HepG2 (cell line): ENCODE measurements at regions not wholly inside any gene's neighbourhood (a gene's known extent, or its start where the extent isn't known, plus 50 kb on each side); places are given as distances from the start of the nearest gene placed in this dataset.
A peak's percentile ranks its signal among the peaks of the same experiment; 100 is the strongest.

ENCODE experiments used
- NFIC ChIP-seq: IDR thresholded peaks from 2 replicates; pipeline ENCODE4 v1.6.1; 2012; ENCODE audit warnings: mild to moderate bottlenecking, low read length, inconsistent platforms
- RAD51 ChIP-seq: fragments of 450-650 bp; IDR thresholded peaks from 2 replicates; pipeline ENCODE4 v1.6.1; 2016; ENCODE audit warnings: borderline replicate concordance
- ZKSCAN5 ChIP-seq: sonication (generic); formaldehyde crosslinking; IDR thresholded peaks from 2 replicates; pipeline ENCODE4 v1.5.1; 2020; ENCODE audit warnings: mild to moderate bottlenecking, missing genetic modification reagents
- ZMYM2 ChIP-seq: sonication (generic); formaldehyde crosslinking; IDR thresholded peaks from 2 replicates; pipeline ENCODE4 v1.8.0; 2022; ENCODE audit warnings: mild to moderate bottlenecking, missing genetic modification reagents
- ZNF12 ChIP-seq: sonication (generic); formaldehyde crosslinking; IDR thresholded peaks from 2 replicates; pipeline ENCODE4 v1.5.0; 2020; ENCODE audit warnings: missing genetic modification reagents
- ZNF224 ChIP-seq: sonication (generic); formaldehyde crosslinking; IDR thresholded peaks from 2 replicates; pipeline ENCODE4 v1.5.0; 2020; ENCODE audit warnings: mild to moderate bottlenecking, missing genetic modification reagents
- ZNF256 ChIP-seq: sonication (generic); formaldehyde crosslinking; conservative IDR thresholded peaks from 2 replicates; pipeline ENCODE4 v1.4.0; 2020; ENCODE audit warnings: missing genetic modification reagents
- ZNF33A ChIP-seq: sonication (generic); formaldehyde crosslinking; IDR thresholded peaks from 2 replicates; pipeline ENCODE4 v1.5.1; 2020; ENCODE audit warnings: missing genetic modification reagents, mild to moderate bottlenecking, moderate library complexity, borderline replicate concordance
- TF ChIP-seq, protein P1 (sequence below): sonication (generic); formaldehyde crosslinking; IDR thresholded peaks from 2 replicates; pipeline ENCODE4 v1.9.0; 2021; ENCODE audit warnings: mild to moderate bottlenecking, missing genetic modification reagents
- TF ChIP-seq, protein P2 (sequence below): sonication (generic); formaldehyde crosslinking; IDR thresholded peaks from 2 replicates; pipeline ENCODE4 v1.5.0; 2020; ENCODE audit warnings: mild to moderate bottlenecking, missing genetic modification reagents, moderate library complexity
- TF ChIP-seq, protein P3 (sequence below): IDR thresholded peaks from 2 replicates; pipeline ENCODE4 v1.6.1; 2016; ENCODE audit warnings: low read depth
- TF ChIP-seq, protein P4 (sequence below): sonication (generic); formaldehyde crosslinking; IDR thresholded peaks from 2 replicates; pipeline ENCODE4; 2020; ENCODE audit warnings: missing genetic modification reagents, mild to moderate bottlenecking, borderline replicate concordance
- TF ChIP-seq, protein P5 (sequence below): sonication (generic); formaldehyde crosslinking; IDR thresholded peaks from 2 replicates; pipeline ENCODE4 v1.4.0; 2020; ENCODE audit warnings: mild to moderate bottlenecking, low read depth, missing genetic modification reagents

DNA sequence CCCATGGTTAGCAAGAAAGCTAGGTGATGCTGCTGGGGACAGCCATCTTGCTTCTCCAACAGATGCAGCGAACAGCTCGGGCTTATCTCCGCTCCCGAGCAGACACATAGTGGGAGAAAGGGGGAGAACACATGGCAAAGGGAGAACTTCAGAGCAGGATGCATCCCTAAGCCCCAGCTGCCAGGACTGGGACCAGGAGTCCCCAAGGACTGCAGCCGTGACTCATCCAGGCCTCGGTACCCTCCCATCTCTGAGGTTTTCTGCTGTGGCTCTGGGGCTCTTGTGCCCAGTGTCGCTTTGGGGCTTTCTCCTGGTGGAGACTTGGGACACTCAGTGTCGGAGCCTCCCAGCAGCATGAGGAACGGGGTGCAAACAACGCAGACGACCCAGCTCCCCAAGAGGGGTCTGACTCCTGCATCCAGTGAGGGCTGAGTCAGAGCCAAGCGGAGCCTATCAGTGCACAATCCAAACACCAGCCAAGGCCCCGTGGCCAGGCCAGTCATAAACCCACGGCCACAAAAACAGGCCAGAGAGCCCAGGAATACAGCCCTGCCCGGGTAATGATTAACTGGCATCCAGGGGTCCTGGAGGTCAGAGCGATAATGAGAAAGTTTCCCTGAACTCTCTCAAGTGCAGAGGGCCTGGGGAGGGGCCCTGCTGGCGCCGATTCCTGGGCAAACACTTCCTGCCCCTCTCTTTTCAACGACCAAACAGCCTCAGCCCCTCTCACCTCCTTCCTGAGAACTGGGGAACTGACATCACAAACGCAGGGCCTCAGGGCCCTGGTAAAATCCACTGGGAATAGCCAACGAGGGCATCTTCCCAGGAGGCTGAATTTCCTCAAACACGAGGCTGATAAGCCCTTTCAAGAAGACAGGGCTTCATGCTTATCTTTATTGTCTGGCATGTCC lies 202.9 kb downstream of the USP12 start (continued):
- TF ChIP-seq, protein P1, sequence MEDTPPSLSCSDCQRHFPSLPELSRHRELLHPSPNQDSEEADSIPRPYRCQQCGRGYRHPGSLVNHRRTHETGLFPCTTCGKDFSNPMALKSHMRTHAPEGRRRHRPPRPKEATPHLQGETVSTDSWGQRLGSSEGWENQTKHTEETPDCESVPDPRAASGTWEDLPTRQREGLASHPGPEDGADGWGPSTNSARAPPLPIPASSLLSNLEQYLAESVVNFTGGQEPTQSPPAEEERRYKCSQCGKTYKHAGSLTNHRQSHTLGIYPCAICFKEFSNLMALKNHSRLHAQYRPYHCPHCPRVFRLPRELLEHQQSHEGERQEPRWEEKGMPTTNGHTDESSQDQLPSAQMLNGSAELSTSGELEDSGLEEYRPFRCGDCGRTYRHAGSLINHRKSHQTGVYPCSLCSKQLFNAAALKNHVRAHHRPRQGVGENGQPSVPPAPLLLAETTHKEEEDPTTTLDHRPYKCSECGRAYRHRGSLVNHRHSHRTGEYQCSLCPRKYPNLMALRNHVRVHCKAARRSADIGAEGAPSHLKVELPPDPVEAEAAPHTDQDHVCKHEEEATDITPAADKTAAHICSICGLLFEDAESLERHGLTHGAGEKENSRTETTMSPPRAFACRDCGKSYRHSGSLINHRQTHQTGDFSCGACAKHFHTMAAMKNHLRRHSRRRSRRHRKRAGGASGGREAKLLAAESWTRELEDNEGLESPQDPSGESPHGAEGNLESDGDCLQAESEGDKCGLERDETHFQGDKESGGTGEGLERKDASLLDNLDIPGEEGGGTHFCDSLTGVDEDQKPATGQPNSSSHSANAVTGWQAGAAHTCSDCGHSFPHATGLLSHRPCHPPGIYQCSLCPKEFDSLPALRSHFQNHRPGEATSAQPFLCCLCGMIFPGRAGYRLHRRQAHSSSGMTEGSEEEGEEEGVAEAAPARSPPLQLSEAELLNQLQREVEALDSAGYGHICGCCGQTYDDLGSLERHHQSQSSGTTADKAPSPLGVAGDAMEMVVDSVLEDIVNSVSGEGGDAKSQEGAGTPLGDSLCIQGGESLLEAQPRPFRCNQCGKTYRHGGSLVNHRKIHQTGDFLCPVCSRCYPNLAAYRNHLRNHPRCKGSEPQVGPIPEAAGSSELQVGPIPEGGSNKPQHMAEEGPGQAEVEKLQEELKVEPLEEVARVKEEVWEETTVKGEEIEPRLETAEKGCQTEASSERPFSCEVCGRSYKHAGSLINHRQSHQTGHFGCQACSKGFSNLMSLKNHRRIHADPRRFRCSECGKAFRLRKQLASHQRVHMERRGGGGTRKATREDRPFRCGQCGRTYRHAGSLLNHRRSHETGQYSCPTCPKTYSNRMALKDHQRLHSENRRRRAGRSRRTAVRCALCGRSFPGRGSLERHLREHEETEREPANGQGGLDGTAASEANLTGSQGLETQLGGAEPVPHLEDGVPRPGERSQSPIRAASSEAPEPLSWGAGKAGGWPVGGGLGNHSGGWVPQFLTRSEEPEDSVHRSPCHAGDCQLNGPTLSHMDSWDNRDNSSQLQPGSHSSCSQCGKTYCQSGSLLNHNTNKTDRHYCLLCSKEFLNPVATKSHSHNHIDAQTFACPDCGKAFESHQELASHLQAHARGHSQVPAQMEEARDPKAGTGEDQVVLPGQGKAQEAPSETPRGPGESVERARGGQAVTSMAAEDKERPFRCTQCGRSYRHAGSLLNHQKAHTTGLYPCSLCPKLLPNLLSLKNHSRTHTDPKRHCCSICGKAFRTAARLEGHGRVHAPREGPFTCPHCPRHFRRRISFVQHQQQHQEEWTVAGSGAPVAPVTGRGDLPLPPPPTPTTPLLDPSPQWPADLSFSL (CRISPR knock-in tag), result peak; percentile 29; the same call in 1 of the 2 replicates
- TF ChIP-seq ZNF33A (CRISPR knock-in tag) (peak; percentile 37; the same call in 1 of the 2 replicates), ZMYM2 (peak; percentile 45; the same call in 1 of the 2 replicates), RAD51 (no peak), ZNF224 (CRISPR knock-in tag) (peak; percentile 84; the same call in 1 of the 2 replicates), ZNF256 (no peak), ZKSCAN5 (CRISPR knock-in tag) (peak; percentile 85), NFIC (no peak), ZNF12 (CRISPR knock-in tag) (no peak)
- TF ChIP-seq, protein P2, sequence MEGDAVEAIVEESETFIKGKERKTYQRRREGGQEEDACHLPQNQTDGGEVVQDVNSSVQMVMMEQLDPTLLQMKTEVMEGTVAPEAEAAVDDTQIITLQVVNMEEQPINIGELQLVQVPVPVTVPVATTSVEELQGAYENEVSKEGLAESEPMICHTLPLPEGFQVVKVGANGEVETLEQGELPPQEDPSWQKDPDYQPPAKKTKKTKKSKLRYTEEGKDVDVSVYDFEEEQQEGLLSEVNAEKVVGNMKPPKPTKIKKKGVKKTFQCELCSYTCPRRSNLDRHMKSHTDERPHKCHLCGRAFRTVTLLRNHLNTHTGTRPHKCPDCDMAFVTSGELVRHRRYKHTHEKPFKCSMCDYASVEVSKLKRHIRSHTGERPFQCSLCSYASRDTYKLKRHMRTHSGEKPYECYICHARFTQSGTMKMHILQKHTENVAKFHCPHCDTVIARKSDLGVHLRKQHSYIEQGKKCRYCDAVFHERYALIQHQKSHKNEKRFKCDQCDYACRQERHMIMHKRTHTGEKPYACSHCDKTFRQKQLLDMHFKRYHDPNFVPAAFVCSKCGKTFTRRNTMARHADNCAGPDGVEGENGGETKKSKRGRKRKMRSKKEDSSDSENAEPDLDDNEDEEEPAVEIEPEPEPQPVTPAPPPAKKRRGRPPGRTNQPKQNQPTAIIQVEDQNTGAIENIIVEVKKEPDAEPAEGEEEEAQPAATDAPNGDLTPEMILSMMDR (CRISPR knock-in tag), result no peak
- TF ChIP-seq, protein P3, sequence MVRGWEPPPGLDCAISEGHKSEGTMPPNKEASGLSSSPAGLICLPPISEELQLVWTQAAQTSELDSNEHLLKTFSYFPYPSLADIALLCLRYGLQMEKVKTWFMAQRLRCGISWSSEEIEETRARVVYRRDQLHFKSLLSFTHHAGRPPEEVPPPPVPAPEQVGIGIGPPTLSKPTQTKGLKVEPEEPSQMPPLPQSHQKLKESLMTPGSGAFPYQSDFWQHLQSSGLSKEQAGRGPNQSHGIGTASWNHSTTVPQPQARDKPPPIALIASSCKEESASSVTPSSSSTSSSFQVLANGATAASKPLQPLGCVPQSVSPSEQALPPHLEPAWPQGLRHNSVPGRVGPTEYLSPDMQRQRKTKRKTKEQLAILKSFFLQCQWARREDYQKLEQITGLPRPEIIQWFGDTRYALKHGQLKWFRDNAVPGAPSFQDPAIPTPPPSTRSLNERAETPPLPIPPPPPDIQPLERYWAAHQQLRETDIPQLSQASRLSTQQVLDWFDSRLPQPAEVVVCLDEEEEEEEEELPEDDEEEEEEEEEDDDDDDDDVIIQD, result peak; percentile 43; the same call in 1 of the 2 replicates
- TF ChIP-seq, protein P4, sequence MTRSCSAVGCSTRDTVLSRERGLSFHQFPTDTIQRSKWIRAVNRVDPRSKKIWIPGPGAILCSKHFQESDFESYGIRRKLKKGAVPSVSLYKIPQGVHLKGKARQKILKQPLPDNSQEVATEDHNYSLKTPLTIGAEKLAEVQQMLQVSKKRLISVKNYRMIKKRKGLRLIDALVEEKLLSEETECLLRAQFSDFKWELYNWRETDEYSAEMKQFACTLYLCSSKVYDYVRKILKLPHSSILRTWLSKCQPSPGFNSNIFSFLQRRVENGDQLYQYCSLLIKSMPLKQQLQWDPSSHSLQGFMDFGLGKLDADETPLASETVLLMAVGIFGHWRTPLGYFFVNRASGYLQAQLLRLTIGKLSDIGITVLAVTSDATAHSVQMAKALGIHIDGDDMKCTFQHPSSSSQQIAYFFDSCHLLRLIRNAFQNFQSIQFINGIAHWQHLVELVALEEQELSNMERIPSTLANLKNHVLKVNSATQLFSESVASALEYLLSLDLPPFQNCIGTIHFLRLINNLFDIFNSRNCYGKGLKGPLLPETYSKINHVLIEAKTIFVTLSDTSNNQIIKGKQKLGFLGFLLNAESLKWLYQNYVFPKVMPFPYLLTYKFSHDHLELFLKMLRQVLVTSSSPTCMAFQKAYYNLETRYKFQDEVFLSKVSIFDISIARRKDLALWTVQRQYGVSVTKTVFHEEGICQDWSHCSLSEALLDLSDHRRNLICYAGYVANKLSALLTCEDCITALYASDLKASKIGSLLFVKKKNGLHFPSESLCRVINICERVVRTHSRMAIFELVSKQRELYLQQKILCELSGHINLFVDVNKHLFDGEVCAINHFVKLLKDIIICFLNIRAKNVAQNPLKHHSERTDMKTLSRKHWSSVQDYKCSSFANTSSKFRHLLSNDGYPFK (CRISPR knock-in tag), result peak; percentile 22; the same call in 1 of the 2 replicates
- TF ChIP-seq, protein P5, sequence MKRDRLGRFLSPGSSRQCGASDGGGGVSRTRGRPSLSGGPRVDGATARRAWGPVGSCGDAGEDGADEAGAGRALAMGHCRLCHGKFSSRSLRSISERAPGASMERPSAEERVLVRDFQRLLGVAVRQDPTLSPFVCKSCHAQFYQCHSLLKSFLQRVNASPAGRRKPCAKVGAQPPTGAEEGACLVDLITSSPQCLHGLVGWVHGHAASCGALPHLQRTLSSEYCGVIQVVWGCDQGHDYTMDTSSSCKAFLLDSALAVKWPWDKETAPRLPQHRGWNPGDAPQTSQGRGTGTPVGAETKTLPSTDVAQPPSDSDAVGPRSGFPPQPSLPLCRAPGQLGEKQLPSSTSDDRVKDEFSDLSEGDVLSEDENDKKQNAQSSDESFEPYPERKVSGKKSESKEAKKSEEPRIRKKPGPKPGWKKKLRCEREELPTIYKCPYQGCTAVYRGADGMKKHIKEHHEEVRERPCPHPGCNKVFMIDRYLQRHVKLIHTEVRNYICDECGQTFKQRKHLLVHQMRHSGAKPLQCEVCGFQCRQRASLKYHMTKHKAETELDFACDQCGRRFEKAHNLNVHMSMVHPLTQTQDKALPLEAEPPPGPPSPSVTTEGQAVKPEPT (CRISPR knock-in tag), result no peak
